SK-N-SH treated with all-trans-retinoic acid at 6 μM for 48 hours (cell line): ENCODE measurements at regions not wholly inside any gene's neighbourhood (a gene's known extent, or its start where the extent isn't known, plus 50 kb on each side); places are given as distances from the start of the nearest gene placed in this dataset.
"Not testable (repeated sequence)": the region's sequence is repeated elsewhere in the genome, so short reads cannot be mapped to it uniquely, and the experiment has no call there.

Source experiments
- ATAC-seq: fragments of 200-7000 bp; cut with Tn5 transposase; 3 replicates; pipeline ENCODE4 v1.9.1; 2020; ENCODE audit warnings: mild to moderate bottlenecking, moderate library complexity
- ARNTL ChIP-seq: fragments of 450-650 bp; formaldehyde crosslinking; IDR thresholded peaks from 2 replicates; pipeline ENCODE4 v1.5.0; 2020; ENCODE audit warnings: low read depth, mild to moderate bottlenecking, moderate library complexity, borderline replicate concordance
- GLIS3 ChIP-seq: fragments of 250-450 bp; sonication (Bioruptor Pico); IDR thresholded peaks from 2 replicates; pipeline ENCODE4 v1.5.0; 2020; ENCODE audit warnings: mild to moderate bottlenecking, moderate library complexity
- ISL1 ChIP-seq: fragments of 250-450 bp; sonication (Bioruptor Pico); IDR thresholded peaks from 2 replicates; pipeline ENCODE4 v2.1.2; 2022; ENCODE audit warnings: mild to moderate bottlenecking, moderate library complexity
- OSR1 ChIP-seq: fragments of 250-450 bp; sonication (Bioruptor Pico); IDR thresholded peaks from 2 replicates; pipeline ENCODE4 v1.8.0; 2022; ENCODE audit warnings: moderate library complexity, mild to moderate bottlenecking, inconsistent platforms
- PPARA ChIP-seq: fragments of 250-450 bp; sonication (Bioruptor Pico); IDR thresholded peaks from 2 replicates; pipeline ENCODE4 v1.5.0; 2020; ENCODE audit warnings: mild to moderate bottlenecking, borderline replicate concordance
- RARB ChIP-seq: fragments of 250-450 bp; sonication (Bioruptor Pico); IDR thresholded peaks from 2 replicates; pipeline ENCODE4 v1.8.0; 2021; ENCODE audit warnings: mild to moderate bottlenecking, moderate library complexity
- TCF4 ChIP-seq: fragments of 250-450 bp; sonication (Bioruptor Pico); IDR thresholded peaks from 2 replicates; pipeline ENCODE4 v1.8.0; 2021; ENCODE audit warnings: mild to moderate bottlenecking, moderate library complexity, borderline replicate concordance
- TOX ChIP-seq: fragments of 250-450 bp; sonication (Bioruptor Pico); IDR thresholded peaks from 2 replicates; pipeline ENCODE4 v1.8.0; 2021; ENCODE audit warnings: mild to moderate bottlenecking, moderate library complexity, borderline replicate concordance
- ZC3H10 ChIP-seq: fragments of 250-450 bp; sonication (Bioruptor Pico); IDR thresholded peaks from 2 replicates; pipeline ENCODE4 v1.5.1; 2021; ENCODE audit warnings: mild to moderate bottlenecking, moderate library complexity
- ZFP3 ChIP-seq: fragments of 250-450 bp; sonication (Bioruptor Pico); IDR thresholded peaks from 2 replicates; pipeline ENCODE4 v1.5.0; 2020; ENCODE audit warnings: mild to moderate bottlenecking, moderate library complexity
- ZFP30 ChIP-seq: fragments of 450-650 bp; formaldehyde crosslinking; IDR thresholded peaks from 2 replicates; pipeline ENCODE4 v1.5.0; 2022; ENCODE audit warnings: mild to moderate bottlenecking, moderate library complexity
- ZNF565 ChIP-seq: fragments of 450-650 bp; formaldehyde crosslinking; conservative IDR thresholded peaks from 2 replicates; pipeline ENCODE4 v1.5.0; 2020; ENCODE audit warnings: low read depth, mild to moderate bottlenecking, moderate library complexity
- ZNF70 ChIP-seq: fragments of 450-650 bp; formaldehyde crosslinking; IDR thresholded peaks from 2 replicates; pipeline ENCODE4 v1.5.0; 2020; ENCODE audit warnings: mild to moderate bottlenecking, moderate library complexity
- ZNF8 ChIP-seq: fragments of 450-650 bp; formaldehyde crosslinking; IDR thresholded peaks from 2 replicates; pipeline ENCODE4 v1.5.0; 2020; ENCODE audit warnings: mild to moderate bottlenecking, moderate library complexity
- TF ChIP-seq, protein P1 (sequence below): fragments of 250-450 bp; sonication (Bioruptor Pico); IDR thresholded peaks from 2 replicates; pipeline ENCODE4 v1.8.0; 2020; ENCODE audit warnings: mild to moderate bottlenecking, moderate library complexity, borderline replicate concordance
- TF ChIP-seq, protein P2 (sequence below): fragments of 250-450 bp; sonication (Bioruptor Pico); IDR thresholded peaks from 2 replicates; pipeline ENCODE4 v1.8.0; 2021; ENCODE audit warnings: low read depth, mild to moderate bottlenecking, moderate library complexity, borderline replicate concordance
- TF ChIP-seq, protein P3 (sequence below): fragments of 250-450 bp; sonication (Bioruptor Pico); IDR thresholded peaks from 2 replicates; pipeline ENCODE4 v1.5.1; 2021; ENCODE audit warnings: mild to moderate bottlenecking, moderate library complexity
- TF ChIP-seq, protein P4 (sequence below): fragments of 250-450 bp; sonication (Bioruptor Pico); IDR thresholded peaks from 2 replicates; pipeline ENCODE4 v1.5.0; 2020; ENCODE audit warnings: mild to moderate bottlenecking, moderate library complexity

DNA sequence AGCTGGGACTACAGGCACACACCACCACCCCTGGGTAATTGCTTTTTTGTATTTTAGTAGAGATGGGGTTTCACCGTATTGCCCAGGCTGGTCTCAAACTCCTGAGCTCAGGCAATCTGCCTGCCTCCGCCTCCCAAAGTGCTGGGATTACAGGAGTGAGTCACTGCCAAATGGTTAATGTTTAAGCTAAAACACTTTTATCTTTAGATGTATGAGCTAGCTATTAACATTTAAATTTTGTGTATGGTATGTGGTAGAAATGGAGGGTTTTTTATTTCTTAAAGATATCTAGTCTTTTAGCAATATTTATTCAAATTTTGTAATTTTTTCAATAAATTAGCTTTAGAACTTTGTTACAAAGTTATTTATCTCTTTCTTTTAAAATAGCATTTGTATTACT is 1659.8 kb upstream of the ADGRL3 start:
- TF ChIP-seq ZNF8: no peak
- no peak for TF ChIP-seq TOX
- TF ChIP-seq, protein P1, sequence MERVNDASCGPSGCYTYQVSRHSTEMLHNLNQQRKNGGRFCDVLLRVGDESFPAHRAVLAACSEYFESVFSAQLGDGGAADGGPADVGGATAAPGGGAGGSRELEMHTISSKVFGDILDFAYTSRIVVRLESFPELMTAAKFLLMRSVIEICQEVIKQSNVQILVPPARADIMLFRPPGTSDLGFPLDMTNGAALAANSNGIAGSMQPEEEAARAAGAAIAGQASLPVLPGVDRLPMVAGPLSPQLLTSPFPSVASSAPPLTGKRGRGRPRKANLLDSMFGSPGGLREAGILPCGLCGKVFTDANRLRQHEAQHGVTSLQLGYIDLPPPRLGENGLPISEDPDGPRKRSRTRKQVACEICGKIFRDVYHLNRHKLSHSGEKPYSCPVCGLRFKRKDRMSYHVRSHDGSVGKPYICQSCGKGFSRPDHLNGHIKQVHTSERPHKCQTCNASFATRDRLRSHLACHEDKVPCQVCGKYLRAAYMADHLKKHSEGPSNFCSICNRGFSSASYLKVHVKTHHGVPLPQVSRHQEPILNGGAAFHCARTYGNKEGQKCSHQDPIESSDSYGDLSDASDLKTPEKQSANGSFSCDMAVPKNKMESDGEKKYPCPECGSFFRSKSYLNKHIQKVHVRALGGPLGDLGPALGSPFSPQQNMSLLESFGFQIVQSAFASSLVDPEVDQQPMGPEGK (CRISPR knock-in tag): no peak
- TF ChIP-seq, all 23 proteins: peak for 0
- no peak for ATAC-seq

DNA sequence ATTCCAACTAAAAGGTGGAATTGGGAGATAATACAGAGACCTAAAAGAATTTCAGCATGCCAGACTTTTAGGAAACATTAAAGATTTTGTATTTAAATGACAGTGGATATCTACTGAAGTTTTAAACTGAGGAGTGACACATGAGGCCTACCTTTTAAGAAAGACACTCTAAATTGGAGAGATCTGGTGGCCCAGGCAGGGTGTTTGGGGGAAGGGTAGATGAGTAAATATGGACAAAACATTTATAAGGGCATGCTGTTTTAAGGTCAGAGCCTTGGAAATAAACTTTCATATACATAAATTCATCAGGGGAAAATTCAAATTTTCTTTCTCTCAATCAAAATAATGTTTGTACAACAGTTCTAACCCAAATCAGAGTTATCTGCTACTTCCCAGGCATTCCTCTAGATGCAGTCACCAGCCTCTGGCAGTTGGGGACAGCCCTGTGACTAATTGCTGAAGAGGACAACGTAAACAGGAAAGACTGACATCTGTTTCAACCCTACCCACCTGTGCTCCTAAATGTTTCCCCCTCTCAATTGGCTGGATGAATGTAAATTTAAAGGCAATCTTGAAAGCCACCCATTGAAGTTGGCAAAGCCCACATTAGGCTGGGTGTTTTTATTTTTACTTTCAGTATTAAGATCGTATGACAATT is 1646.9 kb upstream of the ADGRL3 start:
- TF ChIP-seq, protein P2, sequence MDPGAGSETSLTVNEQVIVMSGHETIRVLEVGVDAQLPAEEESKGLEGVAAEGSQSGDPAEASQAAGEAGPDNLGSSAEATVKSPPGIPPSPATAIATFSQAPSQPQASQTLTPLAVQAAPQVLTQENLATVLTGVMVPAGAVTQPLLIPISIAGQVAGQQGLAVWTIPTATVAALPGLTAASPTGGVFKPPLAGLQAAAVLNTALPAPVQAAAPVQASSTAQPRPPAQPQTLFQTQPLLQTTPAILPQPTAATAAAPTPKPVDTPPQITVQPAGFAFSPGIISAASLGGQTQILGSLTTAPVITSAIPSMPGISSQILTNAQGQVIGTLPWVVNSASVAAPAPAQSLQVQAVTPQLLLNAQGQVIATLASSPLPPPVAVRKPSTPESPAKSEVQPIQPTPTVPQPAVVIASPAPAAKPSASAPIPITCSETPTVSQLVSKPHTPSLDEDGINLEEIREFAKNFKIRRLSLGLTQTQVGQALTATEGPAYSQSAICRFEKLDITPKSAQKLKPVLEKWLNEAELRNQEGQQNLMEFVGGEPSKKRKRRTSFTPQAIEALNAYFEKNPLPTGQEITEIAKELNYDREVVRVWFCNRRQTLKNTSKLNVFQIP (CRISPR knock-in tag): no peak
- TF ChIP-seq ZNF8 (no peak), GLIS3 (CRISPR knock-in tag) (no peak), ZC3H10 (CRISPR knock-in tag) (no peak), TCF4 (no peak), ZFP3 (CRISPR knock-in tag) (no peak), ARNTL (no peak), ZNF70 (CRISPR knock-in tag) (no peak), ISL1 (CRISPR knock-in tag) (no peak), ZNF565 (CRISPR knock-in tag) (no peak), PPARA (no peak), ZFP30 (CRISPR knock-in tag) (no peak), OSR1 (no peak), TOX (no peak), RARB (CRISPR knock-in tag) (no peak)
- TF ChIP-seq, protein P1 (CRISPR knock-in tag): no peak
- TF ChIP-seq, protein P3, sequence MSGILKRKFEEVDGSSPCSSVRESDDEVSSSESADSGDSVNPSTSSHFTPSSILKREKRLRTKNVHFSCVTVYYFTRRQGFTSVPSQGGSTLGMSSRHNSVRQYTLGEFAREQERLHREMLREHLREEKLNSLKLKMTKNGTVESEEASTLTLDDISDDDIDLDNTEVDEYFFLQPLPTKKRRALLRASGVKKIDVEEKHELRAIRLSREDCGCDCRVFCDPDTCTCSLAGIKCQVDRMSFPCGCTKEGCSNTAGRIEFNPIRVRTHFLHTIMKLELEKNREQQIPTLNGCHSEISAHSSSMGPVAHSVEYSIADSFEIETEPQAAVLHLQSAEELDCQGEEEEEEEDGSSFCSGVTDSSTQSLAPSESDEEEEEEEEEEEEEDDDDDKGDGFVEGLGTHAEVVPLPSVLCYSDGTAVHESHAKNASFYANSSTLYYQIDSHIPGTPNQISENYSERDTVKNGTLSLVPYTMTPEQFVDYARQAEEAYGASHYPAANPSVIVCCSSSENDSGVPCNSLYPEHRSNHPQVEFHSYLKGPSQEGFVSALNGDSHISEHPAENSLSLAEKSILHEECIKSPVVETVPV: no peak
- TF ChIP-seq, protein P4, sequence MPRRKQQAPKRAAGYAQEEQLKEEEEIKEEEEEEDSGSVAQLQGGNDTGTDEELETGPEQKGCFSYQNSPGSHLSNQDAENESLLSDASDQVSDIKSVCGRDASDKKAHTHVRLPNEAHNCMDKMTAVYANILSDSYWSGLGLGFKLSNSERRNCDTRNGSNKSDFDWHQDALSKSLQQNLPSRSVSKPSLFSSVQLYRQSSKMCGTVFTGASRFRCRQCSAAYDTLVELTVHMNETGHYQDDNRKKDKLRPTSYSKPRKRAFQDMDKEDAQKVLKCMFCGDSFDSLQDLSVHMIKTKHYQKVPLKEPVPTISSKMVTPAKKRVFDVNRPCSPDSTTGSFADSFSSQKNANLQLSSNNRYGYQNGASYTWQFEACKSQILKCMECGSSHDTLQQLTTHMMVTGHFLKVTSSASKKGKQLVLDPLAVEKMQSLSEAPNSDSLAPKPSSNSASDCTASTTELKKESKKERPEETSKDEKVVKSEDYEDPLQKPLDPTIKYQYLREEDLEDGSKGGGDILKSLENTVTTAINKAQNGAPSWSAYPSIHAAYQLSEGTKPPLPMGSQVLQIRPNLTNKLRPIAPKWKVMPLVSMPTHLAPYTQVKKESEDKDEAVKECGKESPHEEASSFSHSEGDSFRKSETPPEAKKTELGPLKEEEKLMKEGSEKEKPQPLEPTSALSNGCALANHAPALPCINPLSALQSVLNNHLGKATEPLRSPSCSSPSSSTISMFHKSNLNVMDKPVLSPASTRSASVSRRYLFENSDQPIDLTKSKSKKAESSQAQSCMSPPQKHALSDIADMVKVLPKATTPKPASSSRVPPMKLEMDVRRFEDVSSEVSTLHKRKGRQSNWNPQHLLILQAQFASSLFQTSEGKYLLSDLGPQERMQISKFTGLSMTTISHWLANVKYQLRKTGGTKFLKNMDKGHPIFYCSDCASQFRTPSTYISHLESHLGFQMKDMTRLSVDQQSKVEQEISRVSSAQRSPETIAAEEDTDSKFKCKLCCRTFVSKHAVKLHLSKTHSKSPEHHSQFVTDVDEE (CRISPR knock-in tag): no peak
- no peak for ATAC-seq

- peak; percentile 18; the same call in 1 of the 2 replicates for TF ChIP-seq ISL1 (CRISPR knock-in tag)
- TF ChIP-seq, protein P3: no peak
- peak; percentile 54; the same call in 2 of the 3 replicates for ATAC-seq
Measured at GRCh38 chr4:59553721-59554091, 1646.4 kb upstream of the ADGRL3 start.

DNA sequence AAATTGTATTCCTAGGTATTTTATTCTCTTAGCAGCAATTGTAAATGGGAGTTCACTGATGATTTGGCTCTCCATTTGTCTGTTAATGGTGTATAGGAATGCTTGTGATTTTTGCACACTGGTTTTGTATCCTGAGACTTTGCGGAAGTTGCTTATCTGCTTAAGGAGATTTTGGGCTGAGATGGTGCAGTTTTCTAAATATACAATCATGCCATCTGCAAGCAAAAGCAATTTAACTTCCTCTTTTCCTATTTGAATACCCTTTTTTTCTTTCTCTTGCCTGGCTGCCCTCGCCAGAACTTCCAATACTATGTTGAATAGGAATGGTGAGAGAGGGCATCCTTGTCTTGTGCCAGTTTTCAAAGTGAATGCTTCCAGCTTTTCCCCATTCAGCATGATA is 1643.9 kb upstream of the ADGRL3 start:
- ATAC-seq: not testable (repeated sequence)

- not testable (repeated sequence) for ATAC-seq
Measured at GRCh38 chr4:59560141-59560648, 1639.9 kb upstream of the ADGRL3 start.
